ENCODE measurements at regions not wholly inside any gene's neighbourhood (a gene's known extent, or its start where the extent isn't known, plus 50 kb on each side); places are given as distances from the start of the nearest gene placed in this dataset.

GRCh38 chr12:13687633-13688032 is 293.8 kb downstream of the GRIN2B start:
- DNase-seq (ENCODE audit: low read depth in 2 of 2) = no peak

GRCh38 chr12:13686260-13686659 is 295.1 kb downstream of the GRIN2B start:
- no peak for DNase-seq (ENCODE audit: low read depth in 2 of 2)

- no peak for DNase-seq (ENCODE audit: low read depth in 2 of 2)
These were observed 300.5 kb downstream of the GRIN2B start for GRCh38 chr12:13680916-13681315.

- DNase-seq (ENCODE audit: low read depth in 2 of 2) = no peak
These were observed 304.5 kb downstream of the GRIN2B start for GRCh38 chr12:13676880-13677279.

- DNase-seq (ENCODE audit: low read depth in 2 of 2) = no peak
These were observed 311.0 kb downstream of the GRIN2B start for GRCh38 chr12:13670285-13670866.

- DNase-seq (ENCODE audit: low read depth in 2 of 2) = no peak
These were observed 312.5 kb downstream of the GRIN2B start for GRCh38 chr12:13668880-13669279.

- no peak for DNase-seq (ENCODE audit: low read depth in 2 of 2)
These were observed 314.6 kb downstream of the GRIN2B start for GRCh38 chr12:13666806-13667205.

- DNase-seq (ENCODE audit: low read depth in 2 of 2) = peak; percentile 46 to 48
These were observed 320.2 kb downstream of the GRIN2B start for GRCh38 chr12:13661005-13661887.

- no peak for DNase-seq (ENCODE audit: low read depth in 2 of 2)
These were observed 326.9 kb downstream of the GRIN2B start for GRCh38 chr12:13654456-13654855.

- DNase-seq (ENCODE audit: low read depth in 2 of 2) = no peak
These were observed 329.3 kb downstream of the GRIN2B start for GRCh38 chr12:13652105-13652504.

GRCh38 chr12:13635709-13636108 is 345.7 kb downstream of the GRIN2B start:
- DNase-seq (ENCODE audit: low read depth in 2 of 2) = no peak

GRCh38 chr12:13631873-13632272 is 349.5 kb downstream of the GRIN2B start:
- DNase-seq (ENCODE audit: low read depth in 2 of 2) = no peak

- no peak for DNase-seq (ENCODE audit: low read depth in 2 of 2)
These were observed 351.0 kb downstream of the GRIN2B start for GRCh38 chr12:13630354-13630753.

GRCh38 chr12:13628067-13628466 is 353.3 kb downstream of the GRIN2B start:
- no peak for DNase-seq (ENCODE audit: low read depth in 2 of 2)

GRCh38 chr12:13627536-13627935 is 353.9 kb downstream of the GRIN2B start:
- no peak for DNase-seq (ENCODE audit: low read depth in 2 of 2)

GRCh38 chr12:13613297-13613696 is 368.1 kb downstream of the GRIN2B start:
- no peak for DNase-seq (ENCODE audit: low read depth in 2 of 2)

- no peak for DNase-seq (ENCODE audit: low read depth in 2 of 2)
These were observed 371.3 kb downstream of the GRIN2B start for GRCh38 chr12:13609894-13610679.

- no peak for DNase-seq (ENCODE audit: low read depth in 2 of 2)
These were observed 375.1 kb downstream of the GRIN2B start for GRCh38 chr12:13606290-13606689.

- DNase-seq (ENCODE audit: low read depth in 2 of 2) = no peak
These were observed 377.4 kb downstream of the GRIN2B start for GRCh38 chr12:13603953-13604352.

- DNase-seq (ENCODE audit: low read depth in 2 of 2) = no peak
These were observed 379.2 kb downstream of the GRIN2B start for GRCh38 chr12:13602172-13602571.

GRCh38 chr12:13599176-13599575 is 382.2 kb downstream of the GRIN2B start:
- DNase-seq (ENCODE audit: low read depth in 2 of 2) = no peak

- DNase-seq (ENCODE audit: low read depth in 2 of 2) = no peak
These were observed 383.6 kb downstream of the GRIN2B start for GRCh38 chr12:13597837-13598236.
